H1 (cell line): ENCODE measurements at regions not wholly inside any gene's neighbourhood (a gene's known extent, or its start where the extent isn't known, plus 50 kb on each side); places are given as distances from the start of the nearest gene placed in this dataset.

Experiments used
- CBX5 ChIP-seq: fragments of 300-800, 300-1000 bp; sonication (generic); IDR thresholded peaks from 2 replicates; pipeline ENCODE4 v1.7.1; 2016; ENCODE audit warnings: antibody characterized with exemption, low read length, low read depth
- EGR1 ChIP-seq: IDR thresholded peaks from 2 replicates; pipeline ENCODE4 v1.6.1; 2011; ENCODE audit warnings: low read depth, low read length, borderline replicate concordance
- KDM4A ChIP-seq: IDR thresholded peaks from one replicate; pipeline ENCODE4 v1.7.1; 2012; ENCODE audit warnings: low read depth, mild to moderate bottlenecking, moderate library complexity, low read length, inconsistent platforms; ENCODE audit not compliant: severe bottlenecking
- MAFK ChIP-seq: IDR thresholded peaks from 2 replicates; pipeline ENCODE4 v1.6.1; 2012; ENCODE audit warnings: low read depth, mild to moderate bottlenecking, improper control_type of control experiment, low read length
- ZNF274 ChIP-seq: IDR thresholded peaks from 2 replicates; pipeline ENCODE4 v1.7.0; 2012; ENCODE audit warnings: low read length, borderline replicate concordance; ENCODE audit errors: extremely low read depth

DNA sequence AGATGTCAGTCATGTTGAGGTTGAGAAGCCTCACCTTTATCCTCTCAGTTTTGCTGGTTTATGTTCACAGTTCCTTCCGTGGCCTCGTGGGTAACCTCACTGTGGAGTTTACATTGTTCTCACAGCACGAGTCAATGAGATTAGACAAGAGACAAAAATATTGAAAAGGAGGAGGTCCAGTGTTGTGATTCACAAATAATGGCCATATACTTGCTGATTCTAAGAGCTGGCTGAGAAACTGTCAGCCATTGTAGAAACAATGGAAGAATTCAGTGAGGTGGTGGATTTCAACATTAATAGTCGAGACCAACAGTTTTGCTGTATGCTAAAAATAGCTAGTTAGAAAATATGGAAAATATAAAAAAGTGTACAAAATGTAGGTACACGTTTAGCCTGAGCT is 176.4 kb upstream of the WSCD1 start (continued):
- TF ChIP-seq KDM4A: no peak
- TF ChIP-seq CBX5: no peak
- no peak for TF ChIP-seq MAFK
- TF ChIP-seq EGR1: no peak
- no peak for TF ChIP-seq ZNF274
